Dendritic cell treated with granulocyte-macrophage colony-stimulating factor and Interleukin-4, amounts not matched to agents 40 ng/mL and 50 ng/mL, for 4 days (primary cell): ENCODE measurements at regions not wholly inside any gene's neighbourhood (a gene's known extent, or its start where the extent isn't known, plus 50 kb on each side); places are given as distances from the start of the nearest gene placed in this dataset.

Experiments used
- H3K27ac Mint-ChIP-seq: one replicate; pipeline ENCODE4 v1.8.0; 2022; ENCODE audit warnings: mild to moderate bottlenecking, mixed read lengths
- H3K27me3 Mint-ChIP-seq: one replicate; pipeline ENCODE4 v1.8.0; 2022; ENCODE audit warnings: mild to moderate bottlenecking, mixed read lengths
- H3K36me3 Mint-ChIP-seq: one replicate; pipeline ENCODE4 v1.8.0; 2022; ENCODE audit warnings: low read depth, mixed read lengths
- H3K4me1 Mint-ChIP-seq: one replicate; pipeline ENCODE4 v1.8.0; 2022; ENCODE audit warnings: low read depth, mixed read lengths
- H3K4me3 Mint-ChIP-seq: one replicate; pipeline ENCODE4 v1.8.0; 2022; ENCODE audit warnings: mild to moderate bottlenecking, moderate library complexity, mixed read lengths
- H3K9me3 Mint-ChIP-seq: one replicate; pipeline ENCODE4 v1.8.0; 2022; ENCODE audit warnings: mixed read lengths
- intact Hi-C: fragments of 100-400 bp; cut with micrococcal nuclease; formaldehyde crosslinking; loops from one replicate; pipeline ENCODE4 v1.15.0; 2022

GRCh38 chr2:6025391-6025790 lies 333.2 kb downstream of the SOX11 start:
- intact Hi-C loops: no loop called here
- Mint-ChIP-seq H3K4me3 (no peak overlapping the region), H3K9me3 (peaks cover 28% of the 10 kb centered on the region), H3K27me3 (no peaks in the 10 kb centered on the region), H3K36me3 (no peaks in the 10 kb centered on the region), H3K4me1 (no peaks in the 10 kb centered on the region), H3K27ac (no peak overlapping the region)

DNA sequence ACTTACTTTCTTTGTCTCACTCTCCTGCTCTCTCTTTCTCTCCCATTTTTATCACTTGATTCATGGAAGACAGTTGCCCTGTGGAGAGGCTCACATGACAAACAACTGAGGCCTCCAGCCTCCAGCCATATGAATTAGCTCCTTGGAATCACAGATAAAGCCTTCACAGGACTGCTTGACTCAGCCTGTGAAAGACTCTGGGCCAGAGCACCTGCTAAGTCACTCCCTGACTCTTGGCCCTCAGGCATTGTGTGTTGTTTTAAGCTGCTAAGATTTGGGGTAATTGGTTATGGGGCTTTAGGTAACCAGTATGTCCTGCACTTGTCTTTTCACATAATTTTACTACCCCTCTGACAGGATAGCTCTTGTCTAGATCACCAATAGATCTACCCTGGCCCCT lies 334.9 kb downstream of the SOX11 start:
- Mint-ChIP-seq H3K4me3 (no peak overlapping the region), H3K27ac (no peak overlapping the region), H3K36me3 (no peaks in the 10 kb centered on the region), H3K4me1 (no peaks in the 10 kb centered on the region), H3K9me3 (peaks cover 11% of the 10 kb centered on the region), H3K27me3 (no peaks in the 10 kb centered on the region)
- intact Hi-C loops: no loop called here

DNA sequence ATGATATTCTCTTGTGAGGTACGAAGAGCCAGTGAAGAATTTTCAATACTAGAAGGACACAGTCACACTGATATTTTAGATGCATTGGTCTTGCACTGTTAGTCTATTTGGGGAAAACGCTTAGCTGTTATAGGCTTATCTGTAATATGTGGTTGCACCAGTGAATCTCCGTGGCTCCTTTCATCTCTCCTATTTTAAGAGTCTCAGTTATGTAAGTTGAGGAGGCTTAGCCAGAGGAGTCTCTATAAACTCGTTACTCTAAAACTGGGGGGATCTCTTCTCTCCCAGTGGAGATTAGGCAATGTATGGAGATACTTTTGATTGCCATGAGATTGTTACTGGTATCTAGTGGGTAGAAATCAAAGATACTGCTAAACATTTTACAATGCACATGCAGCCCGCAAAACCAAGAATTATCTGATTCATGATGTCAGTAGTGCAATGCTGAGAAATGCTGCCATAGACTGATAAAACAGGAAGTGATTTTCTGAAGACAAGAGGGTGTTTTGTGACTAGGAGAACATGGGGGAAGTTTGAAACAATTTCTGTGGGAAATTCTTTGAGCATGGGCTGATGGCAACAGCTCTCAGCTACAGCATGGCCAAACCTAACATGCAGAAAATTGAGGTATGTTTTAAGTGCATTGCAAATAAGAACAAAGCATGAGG lies 339.1 kb downstream of the SOX11 start:
- H3K27ac Mint-ChIP-seq: no peak overlapping the region
- H3K4me1 Mint-ChIP-seq: no peaks in the 10 kb centered on the region
- intact Hi-C loops: no loop called here
- no peaks in the 10 kb centered on the region for H3K27me3 Mint-ChIP-seq
- no peaks in the 10 kb centered on the region for H3K9me3 Mint-ChIP-seq
- H3K4me3 Mint-ChIP-seq: no peak overlapping the region
- H3K36me3 Mint-ChIP-seq: no peaks in the 10 kb centered on the region

- H3K4me1 Mint-ChIP-seq: no peaks in the 10 kb centered on the region
- intact Hi-C loops: no loop called here
- peaks cover 25% of the 10 kb centered on the region for H3K9me3 Mint-ChIP-seq
- no peak overlapping the region for H3K4me3 Mint-ChIP-seq
- H3K27me3 Mint-ChIP-seq: no peaks in the 10 kb centered on the region
- H3K27ac Mint-ChIP-seq: no peak overlapping the region
- H3K36me3 Mint-ChIP-seq: no peaks in the 10 kb centered on the region
Observed at GRCh38 chr2:6036211-6036610, 344.0 kb downstream of the SOX11 start.

- no peak overlapping the region for H3K4me3 Mint-ChIP-seq
- H3K36me3 Mint-ChIP-seq: no peaks in the 10 kb centered on the region
- peaks cover 66% of the 10 kb centered on the region for H3K9me3 Mint-ChIP-seq
- H3K27me3 Mint-ChIP-seq: no peaks in the 10 kb centered on the region
- intact Hi-C loops: no loop called here
- H3K27ac Mint-ChIP-seq: no peak overlapping the region
- H3K4me1 Mint-ChIP-seq: no peaks in the 10 kb centered on the region
Observed at GRCh38 chr2:6043238-6043637, 351.1 kb downstream of the SOX11 start.

GRCh38 chr2:6052649-6053048 lies 360.5 kb downstream of the SOX11 start:
- no peaks in the 10 kb centered on the region for H3K36me3 Mint-ChIP-seq
- no peaks in the 10 kb centered on the region for H3K4me1 Mint-ChIP-seq
- intact Hi-C loops: no loop called here
- H3K9me3 Mint-ChIP-seq: peaks cover 6% of the 10 kb centered on the region
- H3K4me3 Mint-ChIP-seq: no peak overlapping the region
- no peaks in the 10 kb centered on the region for H3K27me3 Mint-ChIP-seq
- H3K27ac Mint-ChIP-seq: no peak overlapping the region

DNA sequence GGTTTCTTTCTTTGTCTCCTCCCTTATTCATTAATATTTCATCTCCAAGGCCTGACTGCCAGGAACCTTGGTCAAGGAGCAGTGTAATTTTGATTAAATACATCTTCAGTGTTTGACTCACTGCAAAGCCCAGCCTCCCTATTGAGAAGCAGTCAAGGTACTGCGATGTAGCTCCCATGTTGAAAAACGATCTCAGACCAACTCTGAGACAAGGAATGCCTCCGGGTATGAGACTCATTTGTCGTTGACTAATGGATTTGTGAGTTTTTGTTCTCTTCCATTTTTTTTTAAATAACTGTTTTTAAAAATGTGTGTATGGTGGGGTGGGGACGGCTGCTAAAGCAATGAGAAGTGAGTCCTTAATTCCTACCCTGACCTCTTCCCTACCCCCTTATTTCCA lies 361.6 kb downstream of the SOX11 start:
- H3K9me3 Mint-ChIP-seq: no peaks in the 10 kb centered on the region
- intact Hi-C loops: no loop called here
- H3K4me3 Mint-ChIP-seq: no peak overlapping the region
- no peaks in the 10 kb centered on the region for H3K36me3 Mint-ChIP-seq
- no peaks in the 10 kb centered on the region for H3K4me1 Mint-ChIP-seq
- H3K27me3 Mint-ChIP-seq: no peaks in the 10 kb centered on the region
- no peak overlapping the region for H3K27ac Mint-ChIP-seq

- no peak overlapping the region for H3K27ac Mint-ChIP-seq
- no peaks in the 10 kb centered on the region for H3K27me3 Mint-ChIP-seq
- H3K4me1 Mint-ChIP-seq: no peaks in the 10 kb centered on the region
- intact Hi-C loops: no loop called here
- H3K4me3 Mint-ChIP-seq: no peak overlapping the region
- no peaks in the 10 kb centered on the region for H3K36me3 Mint-ChIP-seq
- H3K9me3 Mint-ChIP-seq: no peaks in the 10 kb centered on the region
Observed at GRCh38 chr2:6054161-6054671, 362.0 kb downstream of the SOX11 start.

DNA sequence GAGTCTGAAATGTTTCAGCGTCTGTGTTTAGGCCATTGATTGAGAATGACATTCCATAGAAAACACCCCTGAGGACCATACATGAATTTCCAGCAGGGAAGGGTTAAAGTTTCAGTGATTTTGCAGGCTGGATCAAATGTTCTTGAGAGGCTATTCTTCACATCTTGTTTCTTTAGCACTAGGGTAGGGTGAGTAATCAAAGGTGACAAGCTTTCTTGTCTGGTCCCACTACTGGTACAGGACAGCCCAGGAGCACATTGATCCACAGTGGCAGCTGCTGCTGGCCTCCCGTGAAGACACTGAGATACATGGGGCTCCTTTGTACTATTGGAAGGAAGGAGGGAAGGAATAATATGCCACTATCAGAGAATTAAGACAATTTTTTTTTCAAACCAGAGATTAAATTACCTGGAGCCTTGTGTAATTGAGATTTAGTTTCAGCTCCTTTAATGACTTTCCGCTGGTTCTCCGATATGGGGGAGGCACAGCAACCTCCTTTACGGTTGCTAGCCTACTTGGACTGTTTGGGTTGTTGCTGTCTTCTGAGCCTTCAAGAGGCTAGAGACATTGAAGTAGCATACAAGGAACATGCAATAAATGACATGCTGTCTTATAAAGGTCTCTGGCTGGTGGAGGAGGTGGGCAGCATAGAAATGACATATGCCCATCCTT lies 368.9 kb downstream of the SOX11 start:
- H3K4me3 Mint-ChIP-seq: no peak overlapping the region
- H3K36me3 Mint-ChIP-seq: no peaks in the 10 kb centered on the region
- peaks cover 15% of the 10 kb centered on the region for H3K9me3 Mint-ChIP-seq
- no peak overlapping the region for H3K27ac Mint-ChIP-seq
- no peaks in the 10 kb centered on the region for H3K27me3 Mint-ChIP-seq
- H3K4me1 Mint-ChIP-seq: no peaks in the 10 kb centered on the region
- intact Hi-C loops: no loop called here

- Mint-ChIP-seq H3K4me1 (no peaks in the 10 kb centered on the region), H3K9me3 (peaks cover 15% of the 10 kb centered on the region), H3K4me3 (no peak overlapping the region), H3K27me3 (no peaks in the 10 kb centered on the region), H3K27ac (no peak overlapping the region), H3K36me3 (no peaks in the 10 kb centered on the region)
- intact Hi-C loops: no loop called here
Observed at GRCh38 chr2:6064757-6065156, 372.6 kb downstream of the SOX11 start.

GRCh38 chr2:6065703-6066102 lies 373.5 kb downstream of the SOX11 start:
- Mint-ChIP-seq H3K36me3 (no peaks in the 10 kb centered on the region), H3K27me3 (no peaks in the 10 kb centered on the region), H3K4me3 (no peak overlapping the region), H3K9me3 (peaks cover 15% of the 10 kb centered on the region), H3K27ac (no peak overlapping the region), H3K4me1 (no peaks in the 10 kb centered on the region)
- intact Hi-C loops: no loop called here

DNA sequence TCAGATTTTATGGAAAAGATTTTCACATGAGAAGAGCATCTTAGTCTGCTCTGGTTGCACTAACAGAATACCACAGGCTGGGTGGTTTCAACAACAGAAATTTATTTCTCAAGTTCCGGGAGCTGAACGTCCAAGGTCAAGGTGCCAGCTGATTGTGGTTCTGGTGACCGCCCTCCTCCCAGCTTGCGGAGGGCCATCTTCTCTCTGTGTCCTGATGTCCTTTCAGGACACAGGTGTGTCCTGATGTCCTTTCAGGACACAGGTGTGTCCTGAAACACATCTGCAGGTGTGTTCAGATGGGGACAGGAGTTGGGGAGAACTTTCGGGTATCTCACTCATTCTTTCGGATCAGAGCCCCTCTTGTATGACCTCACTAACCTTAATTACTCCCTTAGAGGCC lies 374.9 kb downstream of the SOX11 start:
- no peaks in the 10 kb centered on the region for H3K27me3 Mint-ChIP-seq
- intact Hi-C loops: no loop called here
- no peaks in the 10 kb centered on the region for H3K4me1 Mint-ChIP-seq
- H3K27ac Mint-ChIP-seq: no peak overlapping the region
- H3K9me3 Mint-ChIP-seq: peaks cover 6% of the 10 kb centered on the region
- H3K36me3 Mint-ChIP-seq: no peaks in the 10 kb centered on the region
- H3K4me3 Mint-ChIP-seq: no peak overlapping the region

- Mint-ChIP-seq H3K4me1 (no peaks in the 10 kb centered on the region), H3K27ac (no peak overlapping the region), H3K36me3 (no peaks in the 10 kb centered on the region), H3K4me3 (no peak overlapping the region), H3K9me3 (no peaks in the 10 kb centered on the region), H3K27me3 (no peaks in the 10 kb centered on the region)
- intact Hi-C loops: no loop called here
Observed at GRCh38 chr2:6067806-6068205, 375.6 kb downstream of the SOX11 start.

- Mint-ChIP-seq H3K27me3 (no peaks in the 10 kb centered on the region), H3K27ac (no peak overlapping the region), H3K4me3 (no peak overlapping the region), H3K4me1 (no peaks in the 10 kb centered on the region), H3K9me3 (no peaks in the 10 kb centered on the region), H3K36me3 (no peaks in the 10 kb centered on the region)
- intact Hi-C loops: no loop called here
Observed at GRCh38 chr2:6068429-6068828, 376.2 kb downstream of the SOX11 start.

- H3K27me3 Mint-ChIP-seq: no peaks in the 10 kb centered on the region
- no peak overlapping the region for H3K27ac Mint-ChIP-seq
- no peaks in the 10 kb centered on the region for H3K4me1 Mint-ChIP-seq
- intact Hi-C loops: no loop called here
- H3K9me3 Mint-ChIP-seq: no peaks in the 10 kb centered on the region
- H3K4me3 Mint-ChIP-seq: no peak overlapping the region
- no peaks in the 10 kb centered on the region for H3K36me3 Mint-ChIP-seq
Observed at GRCh38 chr2:6069381-6069780, 377.2 kb downstream of the SOX11 start.
